GM21360 (cell line): ENCODE measurements at regions not wholly inside any gene's neighbourhood (a gene's known extent, or its start where the extent isn't known, plus 50 kb on each side); places are given as distances from the start of the nearest gene placed in this dataset.
"Not testable (repeated sequence)": the region's sequence is repeated elsewhere in the genome, so short reads cannot be mapped to it uniquely, and the experiment has no call there.

Experiments used
- ATAC-seq: cut with Tn5 transposase; IDR thresholded peaks from one replicate; pipeline ENCODE4 v1.9.1; 2021; ENCODE audit warnings: mild to moderate bottlenecking, moderate library complexity; ENCODE audit not compliant: unreplicated experiment

DNA sequence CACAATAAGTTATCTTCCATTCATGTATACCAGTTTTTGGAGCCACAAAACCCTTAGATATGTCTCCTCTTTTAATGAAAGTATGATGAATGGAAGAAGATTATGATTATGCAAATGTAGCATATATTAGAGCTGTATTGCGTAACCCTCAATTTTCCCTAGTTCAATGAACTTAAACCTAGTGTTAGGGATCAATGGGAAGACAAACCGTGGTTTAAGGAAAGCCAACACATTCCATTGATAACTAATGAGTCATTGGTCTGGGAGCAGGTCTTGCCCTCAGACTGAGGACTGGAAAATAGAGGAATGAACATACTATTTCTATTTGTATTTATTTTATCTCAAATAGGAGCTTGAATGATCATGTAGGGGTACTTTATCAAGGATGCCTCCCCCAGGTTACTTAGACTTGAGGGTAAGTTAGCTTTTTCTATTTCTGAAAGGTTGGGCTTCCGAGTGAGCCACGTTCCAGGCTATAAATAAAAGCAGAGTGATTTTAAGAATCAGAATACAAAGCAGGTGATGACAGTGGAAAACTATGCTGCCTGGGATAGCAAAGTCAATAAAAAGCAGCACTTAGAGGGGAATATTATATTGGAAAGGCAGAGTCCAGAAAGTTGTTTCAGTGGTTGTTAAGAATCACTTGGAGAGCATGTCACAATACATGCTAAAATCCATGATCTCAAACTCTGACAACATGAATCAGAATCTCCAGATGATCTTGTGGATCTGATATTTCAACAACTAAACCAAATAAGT is 356.0 kb downstream of the ADAM29 start:
- no peak for ATAC-seq

DNA sequence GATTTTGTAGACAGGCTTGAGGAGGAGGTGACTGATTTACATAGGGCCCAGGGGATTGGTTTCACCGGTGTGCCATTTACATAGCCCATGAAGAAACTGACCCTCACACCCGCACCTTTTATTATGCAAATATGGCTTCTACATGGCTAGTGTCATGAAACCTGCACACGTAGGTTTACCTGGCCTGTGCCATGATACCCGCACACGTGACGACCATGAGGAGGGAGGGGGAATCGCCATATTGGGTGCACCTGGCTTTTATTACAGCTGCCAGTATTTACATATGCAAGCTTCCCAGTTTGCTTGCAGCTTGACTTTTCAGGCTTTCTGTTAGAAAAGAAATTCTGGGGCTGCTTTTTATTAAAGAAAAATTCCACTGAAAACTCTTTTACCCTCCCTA is 359.7 kb downstream of the ADAM29 start:
- ATAC-seq: no peak

DNA sequence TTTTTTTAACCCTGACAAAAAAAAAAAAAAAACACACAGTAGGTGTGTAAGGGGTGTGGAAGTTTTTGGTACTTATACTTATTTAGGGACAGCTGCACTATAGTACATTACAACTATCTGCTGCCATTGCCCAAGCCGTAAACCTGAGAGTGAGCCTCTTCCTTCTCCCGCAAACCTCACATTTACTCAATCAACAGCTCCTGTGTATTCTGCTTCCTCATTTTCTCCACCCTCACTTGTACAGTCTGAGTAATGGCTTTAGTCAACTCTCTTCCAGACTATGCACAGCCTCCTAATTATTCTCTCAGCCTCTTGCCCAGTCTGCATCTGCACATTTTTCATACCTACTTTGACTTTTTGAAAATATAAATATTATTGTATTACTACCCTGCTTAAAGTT is 362.0 kb downstream of the ADAM29 start:
- no peak for ATAC-seq

DNA sequence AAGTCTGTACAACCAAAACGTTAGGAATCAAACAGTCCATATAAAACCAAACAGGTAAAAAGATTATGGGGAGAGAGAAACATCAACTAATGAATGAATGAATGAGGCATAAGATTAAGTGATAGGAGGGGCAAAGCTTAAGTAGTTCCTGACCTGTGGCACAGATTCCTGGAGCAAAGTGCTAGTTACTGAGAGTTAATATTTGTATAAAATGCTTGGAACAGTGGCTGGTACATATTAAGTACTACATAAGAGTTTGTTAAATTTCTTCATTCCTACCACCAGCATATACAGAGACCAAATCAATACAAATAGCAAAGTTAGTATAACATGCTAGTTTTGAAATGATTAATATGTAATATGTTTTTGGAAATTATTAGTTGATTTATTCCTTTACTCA is 363.7 kb downstream of the ADAM29 start:
- no peak for ATAC-seq

DNA sequence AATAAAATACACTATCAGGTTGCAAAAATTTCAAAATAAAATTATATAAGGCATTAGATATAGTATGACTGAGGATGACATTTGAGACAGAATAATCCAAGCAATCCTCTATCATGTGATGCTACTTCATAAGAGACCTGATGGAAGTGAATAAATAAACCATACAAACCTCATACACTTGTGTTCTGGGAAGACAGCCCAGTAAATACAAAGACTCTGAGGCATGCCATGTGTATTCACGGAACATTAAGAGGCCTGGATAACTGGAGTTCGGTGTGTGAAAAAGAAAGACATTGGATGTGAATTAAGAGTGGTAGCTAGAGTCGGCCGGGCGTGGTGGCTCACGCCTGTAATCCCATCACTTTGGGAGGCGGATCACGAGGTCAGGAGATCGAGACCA is 364.2 kb downstream of the ADAM29 start:
- no peak for ATAC-seq

DNA sequence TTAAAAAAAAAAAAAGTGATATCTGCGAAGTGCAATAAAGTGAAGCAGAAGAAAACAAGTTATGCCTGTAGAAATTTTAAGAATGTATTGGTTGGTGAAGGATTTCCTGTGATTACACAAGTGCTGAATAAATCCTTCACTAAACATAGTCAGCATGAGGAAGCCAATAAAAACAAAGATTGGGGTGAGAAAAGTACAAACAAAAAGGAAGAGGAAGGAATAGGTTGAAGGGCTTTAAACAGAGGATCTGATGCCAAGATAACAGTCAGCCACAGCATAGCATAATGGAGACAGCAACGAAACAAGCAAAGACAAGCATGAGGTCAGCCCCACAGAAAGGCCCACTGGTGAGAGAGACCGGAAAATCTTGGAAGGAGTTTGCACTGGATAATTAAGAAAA is 372.2 kb downstream of the ADAM29 start:
- ATAC-seq: no peak

DNA sequence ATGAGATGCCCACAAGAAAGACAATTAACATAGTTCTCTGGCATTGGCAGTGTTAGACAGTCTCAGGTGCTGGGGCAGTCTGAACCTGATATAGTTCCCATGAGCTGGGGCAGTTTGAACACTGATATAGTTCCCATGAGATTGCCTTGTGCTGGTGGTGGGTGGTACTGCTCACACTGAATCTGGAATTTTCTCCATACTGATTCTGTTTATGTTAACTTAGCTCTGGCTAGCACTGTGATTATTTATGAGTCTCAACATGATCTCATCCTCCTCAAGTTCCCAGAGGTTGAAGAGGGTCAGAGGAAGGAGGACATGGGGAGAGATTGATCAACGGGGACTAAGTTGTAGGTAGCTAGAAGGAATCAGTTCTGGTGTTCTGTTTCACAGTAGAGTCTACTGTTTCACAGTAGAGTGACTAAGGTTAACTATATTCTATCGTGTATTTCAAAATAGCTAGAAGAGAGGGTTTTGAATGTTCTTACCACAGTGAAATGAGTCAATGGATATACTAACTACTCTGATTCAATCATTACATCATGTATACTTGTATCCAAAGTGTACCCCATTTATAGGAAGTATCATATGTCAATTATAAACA is 379.9 kb downstream of the ADAM29 start:
- no peak for ATAC-seq

DNA sequence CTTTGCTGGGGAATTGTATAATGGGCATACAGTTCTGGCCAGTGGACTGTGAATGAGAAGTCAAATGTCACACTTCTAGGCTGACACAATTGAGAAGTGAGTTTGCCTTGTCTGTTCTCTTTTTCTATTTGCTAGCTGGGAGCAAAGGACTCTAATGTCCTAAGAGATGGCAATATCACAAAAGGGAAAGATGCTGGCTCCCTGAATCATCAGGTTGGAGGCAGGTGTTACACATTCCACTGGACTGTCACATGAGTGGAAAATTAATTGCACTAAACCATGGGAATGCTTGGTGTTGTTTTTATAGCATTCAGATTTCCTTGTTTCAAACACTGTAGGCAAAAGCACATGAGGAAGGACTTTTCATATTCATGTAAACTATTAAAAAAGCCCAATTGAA is 388.3 kb downstream of the ADAM29 start:
- ATAC-seq: no peak

DNA sequence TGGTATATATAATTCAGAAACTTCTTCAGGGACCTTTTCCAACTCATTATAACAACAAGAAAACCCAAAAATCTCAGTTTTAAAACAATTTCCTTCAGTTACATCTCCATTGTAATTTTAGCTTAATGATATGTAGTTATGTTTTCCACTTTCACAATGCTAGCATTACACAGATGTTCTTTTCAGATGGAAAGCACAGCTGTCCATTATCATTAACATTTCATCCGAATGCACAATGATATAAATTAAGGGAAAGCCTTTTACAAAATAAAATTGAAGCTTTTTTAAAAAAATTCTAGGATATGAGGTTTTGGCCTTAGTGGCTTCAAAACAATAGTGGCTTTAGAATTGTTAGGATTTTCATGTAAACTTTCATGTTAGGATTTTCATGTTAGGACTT is 389.2 kb downstream of the ADAM29 start:
- ATAC-seq: no peak

DNA sequence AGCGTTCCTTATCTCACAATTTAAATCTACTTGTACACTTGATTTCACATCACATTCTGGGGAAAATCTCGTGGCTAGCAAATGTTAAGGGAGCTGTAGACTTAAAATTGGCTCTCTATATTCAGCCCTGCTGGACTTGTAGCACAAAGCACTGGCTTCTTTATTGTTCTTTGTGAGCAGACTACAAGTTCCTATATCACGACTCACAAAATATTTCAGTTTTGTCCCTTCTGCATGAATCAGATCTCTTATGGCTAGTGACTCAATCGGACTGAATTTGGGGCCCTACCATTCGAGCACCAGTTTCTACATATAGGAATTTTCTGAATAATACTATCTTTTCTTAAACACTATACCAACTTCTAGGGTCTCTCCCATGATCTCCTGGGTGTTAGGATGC is 390.1 kb downstream of the ADAM29 start:
- ATAC-seq: no peak

DNA sequence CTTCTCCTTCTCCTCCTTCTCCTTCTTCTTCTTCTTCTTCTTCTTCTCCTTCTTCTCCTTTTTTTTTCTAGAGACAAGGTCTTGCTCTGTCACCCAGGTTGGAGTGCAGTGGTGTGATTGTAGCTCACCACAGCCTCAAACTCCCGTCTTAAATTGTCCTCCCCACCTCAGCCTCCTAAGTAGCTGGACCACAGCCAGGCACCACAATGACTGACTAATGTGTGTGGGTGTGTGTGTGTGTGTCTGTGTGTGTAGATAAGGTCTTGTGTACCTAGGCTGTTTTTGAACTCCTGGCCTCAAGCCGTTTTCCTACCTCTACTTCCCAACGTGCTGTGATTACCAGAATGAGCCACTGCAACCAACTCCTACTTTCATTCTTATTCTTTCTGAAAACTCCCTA is 390.9 kb downstream of the ADAM29 start:
- ATAC-seq: no peak

DNA sequence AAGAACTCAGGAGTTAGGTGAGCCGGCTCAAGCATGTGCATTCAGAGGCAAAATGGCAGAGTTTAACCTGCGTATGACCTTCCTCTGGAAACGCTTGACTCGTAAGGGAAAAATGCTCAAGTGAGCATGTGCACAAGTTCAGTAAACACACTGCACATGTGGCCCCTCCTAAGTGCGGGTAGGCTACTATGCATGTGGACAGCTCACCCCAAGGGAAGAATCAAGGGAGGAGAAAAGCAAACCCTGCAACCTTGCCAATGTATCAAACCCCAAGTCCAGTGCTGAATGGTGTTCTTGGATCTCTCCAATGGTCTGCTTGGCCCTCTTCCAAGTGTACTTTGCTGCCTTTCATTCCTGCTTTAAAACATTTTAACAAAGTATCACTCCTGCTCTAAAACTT is 407.1 kb downstream of the ADAM29 start:
- no peak for ATAC-seq

DNA sequence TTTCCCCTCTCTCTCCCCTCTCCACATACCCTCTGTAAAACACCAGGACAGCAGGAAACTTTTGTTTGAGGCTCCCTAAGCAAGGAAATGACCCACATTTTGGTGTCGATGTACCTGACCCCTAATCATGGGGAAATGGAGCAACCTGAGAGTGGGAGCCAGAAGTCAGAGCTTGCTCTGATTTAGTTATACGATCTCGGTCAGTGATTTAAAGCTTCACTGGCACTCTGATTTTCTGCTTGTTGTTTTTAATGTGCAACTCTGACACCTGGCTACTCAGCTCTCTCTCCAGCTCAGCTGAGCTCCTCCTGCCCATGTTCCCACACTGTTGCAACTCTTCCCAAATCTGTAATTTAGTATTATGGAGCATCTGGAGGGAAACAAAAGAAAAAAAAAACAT is 408.6 kb downstream of the ADAM29 start:
- ATAC-seq: no peak

DNA sequence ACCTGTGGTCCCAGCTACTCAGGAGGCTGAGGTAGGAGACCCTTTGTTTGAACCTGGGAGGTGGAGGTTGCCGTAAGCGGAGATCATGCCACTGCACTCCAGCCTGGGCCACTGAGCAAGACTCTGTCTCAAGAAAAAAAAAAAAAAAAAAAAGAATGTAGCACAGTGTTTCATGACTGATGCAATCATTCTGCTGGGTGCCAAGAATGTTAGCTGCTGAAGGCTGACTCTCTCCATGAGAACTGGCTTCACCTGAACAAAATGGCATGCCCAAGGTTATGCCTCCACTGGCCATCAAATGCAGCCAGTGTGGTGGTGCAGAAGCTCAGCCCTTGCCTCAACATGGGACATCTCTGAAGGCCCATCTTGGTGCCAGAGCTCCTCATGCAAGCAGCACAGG is 412.1 kb downstream of the ADAM29 start:
- no peak for ATAC-seq

DNA sequence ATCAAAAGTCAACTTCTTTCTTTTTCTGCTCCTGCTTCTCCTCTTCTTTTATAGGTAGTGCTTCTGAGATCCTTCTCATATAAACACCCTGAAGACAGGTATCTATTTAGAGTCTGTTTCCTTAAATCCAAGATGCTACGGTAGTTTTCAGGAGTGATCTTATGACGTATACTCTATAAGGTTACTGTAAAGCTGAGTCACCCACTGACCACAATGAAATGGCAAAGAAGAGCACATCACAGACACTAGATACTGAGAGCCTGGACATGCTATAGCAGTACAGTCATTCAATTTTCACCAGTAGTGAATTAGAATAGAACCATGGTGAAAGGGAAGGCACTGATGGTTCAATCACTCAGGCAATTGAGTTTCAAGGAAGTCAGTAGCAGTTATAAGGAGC is 412.5 kb downstream of the ADAM29 start:
- no peak for ATAC-seq

DNA sequence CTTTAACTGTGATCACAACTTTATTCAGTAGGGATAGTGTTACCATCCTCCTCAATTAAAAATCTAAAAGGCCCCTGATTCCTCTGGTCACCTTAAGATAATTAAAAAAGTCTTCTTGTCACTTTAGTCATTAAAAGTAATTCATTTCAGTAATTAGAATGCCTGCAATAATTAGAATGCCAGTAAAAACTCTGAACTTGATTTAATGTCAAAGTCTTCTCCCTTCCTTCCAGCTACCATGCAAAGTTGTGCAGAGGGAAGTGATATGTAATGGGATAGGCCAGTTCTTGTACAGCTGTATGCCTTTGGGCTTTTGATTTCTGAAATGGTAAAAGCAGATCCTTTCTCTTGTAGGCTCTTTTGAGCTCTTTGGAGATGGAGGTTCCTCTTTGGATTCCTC is 417.2 kb downstream of the ADAM29 start:
- no peak for ATAC-seq

DNA sequence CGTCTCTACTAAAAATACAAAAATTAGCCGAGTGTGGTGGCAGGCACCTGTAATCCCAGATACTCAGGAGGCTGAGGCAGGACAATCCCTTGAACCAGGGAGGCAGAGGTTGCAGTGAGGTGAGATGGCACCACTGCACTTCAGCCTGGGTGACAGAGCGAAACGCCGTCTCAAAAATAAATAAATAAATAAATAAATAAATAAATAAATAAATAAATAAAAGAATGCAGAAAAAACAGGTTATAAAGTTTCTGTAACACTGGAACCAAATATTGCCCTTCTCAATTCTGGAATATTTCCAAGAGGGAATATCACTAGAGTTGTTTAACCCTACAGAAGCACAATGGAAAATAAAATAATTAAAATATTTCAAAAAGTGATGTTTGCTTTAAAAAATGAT is 418.4 kb downstream of the ADAM29 start:
- ATAC-seq: not testable (repeated sequence)

DNA sequence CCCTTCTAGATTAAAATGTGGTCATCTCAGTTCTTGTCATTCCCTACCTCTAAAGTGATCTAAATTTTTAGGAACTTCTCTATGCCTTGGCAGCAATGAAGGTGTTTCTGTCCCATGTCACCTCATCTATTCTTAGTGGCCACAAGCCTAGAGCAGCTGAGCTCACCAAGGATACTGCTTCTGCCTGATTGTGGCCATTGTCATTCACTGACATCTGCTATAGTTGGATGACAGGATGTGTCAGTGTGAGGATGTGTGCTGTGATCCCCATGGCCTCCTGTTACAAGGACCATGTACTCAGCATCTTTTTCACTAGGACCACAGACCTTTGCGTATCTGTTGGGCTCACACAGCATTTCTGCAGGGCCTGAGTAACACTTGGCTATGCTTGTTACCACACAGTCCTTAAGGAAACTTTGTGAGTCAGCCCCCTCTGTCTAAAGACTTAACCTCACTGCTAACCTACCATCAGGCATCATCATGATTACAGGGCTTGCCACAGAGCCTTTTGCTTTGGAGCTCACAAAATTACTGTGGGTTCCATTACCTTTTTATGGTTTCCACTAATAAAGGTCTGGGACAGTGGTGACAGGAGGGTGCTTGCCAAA is 421.0 kb downstream of the ADAM29 start:
- ATAC-seq: no peak

DNA sequence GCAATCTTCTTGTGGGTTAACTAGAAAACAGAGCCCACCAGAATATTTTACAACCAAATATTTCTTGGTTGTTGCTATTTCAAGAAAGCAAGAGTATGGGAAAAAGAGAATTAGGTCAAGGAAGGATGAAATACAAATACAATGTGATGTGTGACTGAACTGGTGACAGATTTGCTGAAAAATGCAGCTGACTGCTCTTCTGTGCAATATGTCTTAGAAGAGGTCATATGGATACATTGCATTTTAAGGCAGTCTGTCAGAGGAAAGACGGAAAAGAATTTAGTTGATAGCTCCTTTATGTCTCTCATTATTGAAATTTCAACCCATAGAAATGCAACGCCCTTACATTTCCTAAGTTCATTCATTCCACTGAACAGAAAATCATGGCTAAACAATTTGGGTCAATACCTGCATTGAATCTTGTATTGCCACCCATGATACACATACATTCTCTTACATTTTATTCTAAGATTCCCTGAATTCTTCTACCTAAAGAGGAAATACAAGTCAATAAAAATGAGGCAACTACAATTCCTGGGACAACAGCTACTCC is 423.1 kb downstream of the ADAM29 start:
- no peak for ATAC-seq

DNA sequence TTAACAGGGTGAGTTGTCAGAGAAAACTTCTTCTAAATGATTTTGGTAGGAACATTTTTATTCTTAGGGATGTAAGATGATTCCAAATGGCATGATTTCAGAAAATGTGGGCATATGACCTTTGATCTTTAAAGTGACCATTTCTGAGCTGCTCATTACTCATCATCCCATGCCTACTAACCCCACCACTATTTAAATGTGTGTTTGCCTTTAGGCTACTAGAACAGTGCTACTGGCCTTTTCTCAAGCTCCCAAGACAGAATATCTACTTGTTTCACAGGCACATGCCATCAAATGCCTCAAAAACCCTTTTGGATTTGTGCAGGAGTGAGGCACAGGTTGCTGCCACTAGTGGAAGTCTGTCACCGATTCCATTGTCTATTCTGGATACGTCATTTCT is 428.2 kb downstream of the ADAM29 start:
- ATAC-seq: no peak

DNA sequence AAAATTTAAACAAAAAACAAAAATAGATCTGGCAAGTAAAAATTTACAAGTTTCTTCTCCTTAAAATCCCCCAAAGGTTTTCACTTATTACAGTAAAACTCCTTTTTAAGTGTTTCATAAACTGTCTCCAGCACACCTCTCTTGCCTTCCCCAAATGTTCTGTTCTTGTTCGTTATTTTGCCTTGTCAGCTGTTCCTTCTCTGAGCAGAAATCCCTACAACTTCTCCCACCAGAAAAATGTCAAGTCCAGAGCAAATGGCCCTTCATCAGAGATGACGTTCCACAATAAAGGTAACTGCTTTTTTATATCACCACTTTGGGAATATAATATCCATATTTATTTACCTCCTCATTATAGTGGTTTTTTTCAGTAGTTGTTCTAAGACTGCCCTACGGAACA is 432.1 kb downstream of the ADAM29 start:
- no peak for ATAC-seq

DNA sequence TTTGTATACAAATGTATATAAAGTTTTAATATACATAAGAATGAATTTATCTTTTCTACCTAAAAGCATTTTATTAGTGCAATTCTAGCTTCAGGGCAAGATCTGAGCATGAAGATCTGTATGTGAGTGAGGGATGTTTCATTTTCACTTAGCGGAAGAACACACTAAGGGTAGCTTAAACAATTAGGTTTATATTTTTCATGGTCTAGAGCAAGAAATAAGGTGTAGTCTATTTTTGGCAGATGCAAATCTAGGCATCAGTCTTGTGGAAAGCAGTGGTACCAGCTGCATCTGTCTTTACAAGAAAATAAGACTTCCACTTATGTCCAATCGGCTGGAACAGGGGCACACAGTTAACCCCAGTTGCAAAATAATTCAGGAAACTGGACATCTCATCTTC is 433.3 kb downstream of the ADAM29 start:
- no peak for ATAC-seq
